ENCODE measurements at regions not wholly inside any gene's neighbourhood (a gene's known extent, or its start where the extent isn't known, plus 50 kb on each side); places are given as distances from the start of the nearest gene placed in this dataset.

DNA sequence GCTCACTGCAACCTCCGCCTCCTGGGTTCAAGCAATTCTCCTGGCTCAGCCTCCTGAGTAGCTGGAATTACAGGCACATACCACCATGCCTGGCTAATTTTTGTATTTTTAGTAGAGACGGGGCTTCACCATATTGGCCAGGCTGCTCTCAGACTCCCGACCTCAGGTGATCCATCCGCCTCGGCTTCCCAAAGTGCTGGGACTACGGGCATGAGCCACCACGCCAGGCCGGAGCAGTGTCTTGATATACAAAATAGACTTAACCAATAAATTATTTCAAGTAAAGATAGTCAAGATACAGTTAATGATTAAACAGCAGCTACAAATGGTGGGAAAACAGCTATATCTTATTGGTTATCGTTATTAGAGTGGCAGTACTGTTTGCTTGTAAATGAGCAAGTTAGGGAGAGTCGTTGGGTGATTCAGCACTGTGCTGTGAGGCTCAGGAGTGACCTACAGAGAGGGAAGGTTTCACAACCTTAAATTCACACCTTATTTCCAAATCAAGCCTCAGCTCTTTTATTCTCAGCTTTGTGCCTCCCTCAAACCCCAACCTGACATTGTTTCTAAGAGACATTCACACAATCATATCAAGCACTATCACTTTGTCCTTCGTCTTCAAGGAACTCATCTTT, 1128.4 kb upstream of the MAP3K7 start:
- intact Hi-C loops (cut with DNase I; ENCODE audit: low total_unique reads): no loop called here
- TF ChIP-seq POLR2A (IDR thresholded peaks at IDR 0.05): no peak
- TF ChIP-seq, protein P1, sequence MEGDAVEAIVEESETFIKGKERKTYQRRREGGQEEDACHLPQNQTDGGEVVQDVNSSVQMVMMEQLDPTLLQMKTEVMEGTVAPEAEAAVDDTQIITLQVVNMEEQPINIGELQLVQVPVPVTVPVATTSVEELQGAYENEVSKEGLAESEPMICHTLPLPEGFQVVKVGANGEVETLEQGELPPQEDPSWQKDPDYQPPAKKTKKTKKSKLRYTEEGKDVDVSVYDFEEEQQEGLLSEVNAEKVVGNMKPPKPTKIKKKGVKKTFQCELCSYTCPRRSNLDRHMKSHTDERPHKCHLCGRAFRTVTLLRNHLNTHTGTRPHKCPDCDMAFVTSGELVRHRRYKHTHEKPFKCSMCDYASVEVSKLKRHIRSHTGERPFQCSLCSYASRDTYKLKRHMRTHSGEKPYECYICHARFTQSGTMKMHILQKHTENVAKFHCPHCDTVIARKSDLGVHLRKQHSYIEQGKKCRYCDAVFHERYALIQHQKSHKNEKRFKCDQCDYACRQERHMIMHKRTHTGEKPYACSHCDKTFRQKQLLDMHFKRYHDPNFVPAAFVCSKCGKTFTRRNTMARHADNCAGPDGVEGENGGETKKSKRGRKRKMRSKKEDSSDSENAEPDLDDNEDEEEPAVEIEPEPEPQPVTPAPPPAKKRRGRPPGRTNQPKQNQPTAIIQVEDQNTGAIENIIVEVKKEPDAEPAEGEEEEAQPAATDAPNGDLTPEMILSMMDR (IDR thresholded peaks at IDR 0.05): no peak
- no peak for DNase-seq (ENCODE audit: low spot score in 2 of 2)
- WGBS, 2 donors: 90 to 91% methylated on average over 11 of the region's 11 CpGs
- H3K4me3 ChIP-seq (ENCODE audit: low read depth, poor library complexity, severe bottlenecking): no peak overlapping the region

- intact Hi-C loops (cut with DNase I; ENCODE audit: low total_unique reads): no loop called here
These were observed 1127.0 kb upstream of the MAP3K7 start for GRCh38 chr6:91713911-91714310.

DNA sequence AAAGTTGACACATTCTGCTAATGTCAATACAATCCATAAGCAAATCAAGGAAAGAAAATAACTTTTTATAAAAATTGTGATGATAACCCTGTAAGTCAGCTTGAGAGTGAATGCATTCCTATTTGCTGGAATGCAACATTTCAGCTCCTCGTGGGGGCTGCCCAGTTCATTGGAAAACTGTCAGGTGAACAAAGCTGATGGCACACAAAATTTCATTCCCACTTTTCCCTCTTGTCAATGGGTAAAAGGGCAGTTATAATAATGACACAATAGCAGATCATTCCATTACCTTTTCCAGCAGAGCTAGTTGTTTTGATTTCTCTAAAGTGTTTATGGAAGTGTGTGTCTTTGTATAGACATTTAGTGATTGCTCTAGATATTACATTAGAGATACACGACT, 1124.6 kb upstream of the MAP3K7 start:
- no peak for TF ChIP-seq POLR2A (IDR thresholded peaks at IDR 0.05)
- TF ChIP-seq, protein P1 (IDR thresholded peaks at IDR 0.05): no peak
- no peak for DNase-seq (ENCODE audit: low spot score in 2 of 2)
- intact Hi-C loops (cut with DNase I; ENCODE audit: low total_unique reads): no loop called here
- no peak overlapping the region for H3K4me3 ChIP-seq (ENCODE audit: low read depth, poor library complexity, severe bottlenecking)
- 76 to 79% methylated on average over 2 of the region's 2 CpGs for WGBS, 2 donors

More at GRCh38 chr6:91713911-91714310, 1127.0 kb upstream of the MAP3K7 start:
- DNase-seq (ENCODE audit: low spot score in 2 of 2): no peak
- TF ChIP-seq POLR2A (IDR thresholded peaks at IDR 0.05): no peak
- TF ChIP-seq, protein P1 (IDR thresholded peaks at IDR 0.05): no peak
- no peak overlapping the region for H3K4me3 ChIP-seq (ENCODE audit: low read depth, poor library complexity, severe bottlenecking)

DNA sequence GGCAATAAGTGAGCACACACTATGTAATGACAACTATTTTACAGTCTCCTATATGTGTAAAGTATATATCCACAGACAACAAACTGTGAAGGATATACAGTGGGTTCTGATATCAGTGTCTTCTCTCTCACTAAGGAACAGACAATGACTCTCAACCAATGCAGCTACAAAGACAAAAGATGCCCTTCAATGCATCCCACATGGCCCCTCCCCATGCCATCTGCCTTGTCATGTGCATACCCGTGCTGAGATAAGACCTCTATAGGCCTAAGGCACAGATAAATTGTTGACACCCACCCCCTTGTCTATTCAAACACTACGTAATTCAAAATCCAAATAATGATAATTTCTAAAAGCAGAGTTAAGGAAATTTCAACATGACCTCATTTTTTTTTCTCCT, 1123.5 kb upstream of the MAP3K7 start:
- no peak overlapping the region for H3K4me3 ChIP-seq (ENCODE audit: low read depth, poor library complexity, severe bottlenecking)
- 72 to 84% methylated on average over 2 of the region's 2 CpGs for WGBS, 2 donors
- intact Hi-C loops (cut with DNase I; ENCODE audit: low total_unique reads): no loop called here
- TF ChIP-seq POLR2A (IDR thresholded peaks at IDR 0.05): no peak
- TF ChIP-seq, protein P1 (IDR thresholded peaks at IDR 0.05): no peak
- no peak for DNase-seq (ENCODE audit: low spot score in 2 of 2)

DNA sequence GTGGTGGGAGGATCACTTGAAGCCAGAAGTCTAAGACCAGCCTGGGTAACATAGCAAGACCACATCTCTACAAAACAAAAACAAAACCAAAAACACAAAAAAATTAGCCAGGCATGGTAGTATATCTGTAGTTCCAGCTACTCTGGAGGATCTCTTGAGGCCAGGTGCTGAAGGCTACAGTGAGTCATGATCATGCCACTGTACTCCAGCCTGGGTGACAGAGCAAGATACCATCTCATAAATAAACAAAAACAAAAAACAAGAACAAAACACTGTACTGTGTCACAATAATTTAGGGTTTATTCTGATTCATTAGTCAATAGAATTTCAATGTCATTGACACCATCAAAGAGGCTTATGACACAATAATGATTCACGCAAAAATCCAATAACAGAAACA, 1121.7 kb upstream of the MAP3K7 start:
- TF ChIP-seq, protein P1 (IDR thresholded peaks at IDR 0.05): no peak
- no peak for TF ChIP-seq POLR2A (IDR thresholded peaks at IDR 0.05)
- 98 to 100% methylated on average over 1 of the region's 1 CpG for WGBS, 2 donors
- no peak for DNase-seq (ENCODE audit: low spot score in 2 of 2)
- intact Hi-C loops (cut with DNase I; ENCODE audit: low total_unique reads): no loop called here
- H3K4me3 ChIP-seq (ENCODE audit: low read depth, poor library complexity, severe bottlenecking): no peak overlapping the region

- TF ChIP-seq POLR2A (IDR thresholded peaks at IDR 0.05): no peak
- TF ChIP-seq, protein P1 (IDR thresholded peaks at IDR 0.05): no peak
- intact Hi-C loops (cut with DNase I; ENCODE audit: low total_unique reads): no loop called here
- no peak overlapping the region for H3K4me3 ChIP-seq (ENCODE audit: low read depth, poor library complexity, severe bottlenecking)
- no peak for DNase-seq (ENCODE audit: low spot score in 2 of 2)
- 75 to 81% methylated on average over 3 of the region's 3 CpGs for WGBS, 2 donors
These were observed 1118.8 kb upstream of the MAP3K7 start for GRCh38 chr6:91705646-91706045.
